Lung (tissue), 11 donors: ENCODE measurements at regions not wholly inside any gene's neighbourhood (a gene's known extent, or its start where the extent isn't known, plus 50 kb on each side); places are given as distances from the start of the nearest gene placed in this dataset.

Experiments
- ATAC-seq: fragments of 200-7000 bp; cut with Tn5 transposase; one replicate; pipeline ENCODE4 v1.9.1; 2020; ENCODE audit warnings: moderate number of reproducible peaks; ENCODE audit not compliant: insufficient read depth, low FRiP score
- DNase-seq, 3 donors: peaks; one replicate each; pipeline ENCODE4 v3.0.0-alpha.2; 2013 to 2017
- H3K27ac ChIP-seq, 2 donors: one replicate each; pipeline ENCODE4 v1.5.1; 2013; ENCODE audit warnings: mild to moderate bottlenecking in 2 of 2, moderate library complexity in 2 of 2, control low read depth in 1 of 2, inconsistent platforms in 1 of 2, low read depth in 1 of 2, low read length in 1 of 2
- H3K27me3 ChIP-seq, 3 donors: one replicate each; pipeline ENCODE4 v1.5.1; 2013; ENCODE audit warnings: low read length in 2 of 3; ENCODE audit not compliant: control insufficient read depth in 3 of 3, insufficient read depth in 3 of 3
- H3K36me3 ChIP-seq, 4 donors: one replicate each; pipeline ENCODE4 v1.5.1; 2013; ENCODE audit warnings: low read length in 4 of 4, mild to moderate bottlenecking in 1 of 4, moderate library complexity in 1 of 4; ENCODE audit not compliant: control insufficient read depth in 4 of 4, insufficient read depth in 4 of 4
- H3K4me1 ChIP-seq, 5 donors: one replicate each; pipeline ENCODE4 v1.5.1; 2013; ENCODE audit warnings: low read length in 5 of 5, mild to moderate bottlenecking in 2 of 5, moderate library complexity in 1 of 5; ENCODE audit not compliant: control insufficient read depth in 5 of 5, insufficient read depth in 5 of 5
- H3K4me3 ChIP-seq: one replicate; pipeline ENCODE4 v1.5.1; 2013; ENCODE audit warnings: mild to moderate bottlenecking, control low read depth, moderate library complexity
- H3K9ac ChIP-seq, 2 donors: one replicate each; pipeline ENCODE4 v1.5.1; 2013; ENCODE audit warnings: low read length in 2 of 2, control low read depth in 1 of 2; ENCODE audit not compliant: insufficient read depth in 1 of 2
- H3K9me3 ChIP-seq, 4 donors: one replicate each; pipeline ENCODE4 v1.5.1; 2013; ENCODE audit warnings: low read length in 3 of 4, mild to moderate bottlenecking in 1 of 4, moderate library complexity in 1 of 4; ENCODE audit not compliant: control insufficient read depth in 4 of 4, insufficient read depth in 3 of 4
- CTCF ChIP-seq: IDR thresholded peaks from 2 replicates; pipeline ENCODE4 v1.5.1; 2012; ENCODE audit warnings: mild to moderate bottlenecking; ENCODE audit errors: control extremely low read depth, extremely low read depth
- WGBS, 2 donors: extraction: QIAGEN DNeasy Blood & Tissue Kit; methylation state at CpG; one replicate each; pipeline ENCODE4 v1.1.7; 2013; 5-methylcytosine and 5-hydroxymethylcytosine counted together
- donor health status: control.
- donor health status: control.
- donor health status: Bipolar disorder and iron deficiency.
- donor health status: healthy.
- donor health status: DM: yes; HTN: yes; CAD: no.

- no peak overlapping the region for H3K9ac ChIP-seq
- H3K27ac ChIP-seq, result no peak overlapping the region
- no peaks in the 10 kb centered on the region for H3K27me3 ChIP-seq
- DNase-seq (no peak), ATAC-seq (no peak)
- no peak overlapping the region for H3K4me3 ChIP-seq
- no peaks in the 10 kb centered on the region for H3K36me3 ChIP-seq
- H3K9me3 ChIP-seq, result no peaks in the 10 kb centered on the region
- H3K4me1 ChIP-seq, result peaks cover 0 to 5% (median 0%) of the 10 kb centered on the region in 5 donors
- TF ChIP-seq CTCF, result no peak
- WGBS, 2 donors, result 87 to 94% methylated on average over 2 of the region's 2 CpGs
These were observed 239.2 kb upstream of the GLI3 start for GRCh38 chr7:42476255-42476654.

GRCh38 chr7:42475082-42475481, 238.1 kb upstream of the GLI3 start:
- H3K27me3 ChIP-seq, result no peaks in the 10 kb centered on the region
- H3K27ac ChIP-seq, result no peak overlapping the region
- DNase-seq, result no peak
- H3K9ac ChIP-seq, result no peak overlapping the region
- no peak overlapping the region for H3K4me3 ChIP-seq
- WGBS, 2 donors, result 95% methylated on average over 5 of the region's 5 CpGs
- no peaks in the 10 kb centered on the region for H3K9me3 ChIP-seq
- H3K36me3 ChIP-seq, result no peaks in the 10 kb centered on the region
- H3K4me1 ChIP-seq, result peaks cover 0 to 2% (median 0%) of the 10 kb centered on the region in 5 donors
- no peak for TF ChIP-seq CTCF
- no peak for ATAC-seq

GRCh38 chr7:42473099-42473498, 236.1 kb upstream of the GLI3 start:
- Histone ChIP-seq H3K9me3 (no peaks in the 10 kb centered on the region), H3K9ac (no peak overlapping the region), H3K36me3 (no peaks in the 10 kb centered on the region), H3K27me3 (no peaks in the 10 kb centered on the region), H3K4me1 (no peaks in the 10 kb centered on the region), H3K27ac (no peak overlapping the region), H3K4me3 (no peak overlapping the region)
- WGBS, 2 donors, result 94% methylated on average over 5 of the region's 5 CpGs
- ATAC-seq (no peak), DNase-seq (no peak)
- TF ChIP-seq CTCF, result no peak

- ATAC-seq (no peak), DNase-seq (no peak)
- H3K4me3 ChIP-seq, result no peak overlapping the region
- TF ChIP-seq CTCF, result no peak
- no peak overlapping the region for H3K9ac ChIP-seq
- H3K9me3 ChIP-seq, result no peaks in the 10 kb centered on the region
- H3K36me3 ChIP-seq, result no peaks in the 10 kb centered on the region
- no peak overlapping the region for H3K27ac ChIP-seq
- no peaks in the 10 kb centered on the region for H3K27me3 ChIP-seq
- 86 to 94% methylated on average over 3 of the region's 3 CpGs for WGBS, 2 donors
- H3K4me1 ChIP-seq, result no peaks in the 10 kb centered on the region
These were observed 234.7 kb upstream of the GLI3 start for GRCh38 chr7:42471573-42472174.
